Esophagus squamous epithelium (tissue), 5 donors: ENCODE measurements at regions not wholly inside any gene's neighbourhood (a gene's known extent, or its start where the extent isn't known, plus 50 kb on each side); places are given as distances from the start of the nearest gene placed in this dataset.

ENCODE experiments used
- DNase-seq: peaks from one replicate; lab custom pipeline; 2025; lab: John Stamatoyannopoulos, UW
- H3K27ac ChIP-seq, 4 donors: fragments of 200-600 bp; sonication (generic); one replicate each; pipeline ENCODE4 v1.5.1; 2016 to 2019; ENCODE audit warnings: mild to moderate bottlenecking in 1 of 4
- H3K27me3 ChIP-seq, 4 donors: fragments of 200-600 bp; sonication (generic); 1 replicate in 3 of 4; 2 replicates in 1 of 4; pipeline versions ENCODE4 v1.5.1 to v1.6.0; 2017 to 2021; ENCODE audit warnings: antibody characterized with exemption in 1 of 4
- H3K36me3 ChIP-seq, 3 donors: fragments of 200-600 bp; sonication (generic); one replicate each; pipeline ENCODE4 v1.5.1; 2016 to 2019
- H3K4me1 ChIP-seq, 3 donors: fragments of 200-600 bp; sonication (generic); one replicate each; pipeline ENCODE4 v1.5.1; 2017 to 2019
- H3K4me3 ChIP-seq, 4 donors: fragments of 200-600 bp; sonication (generic); 1 replicate in 3 of 4; 2 replicates in 1 of 4; pipeline ENCODE4 v1.5.1; 2016 to 2019; ENCODE audit warnings: mild to moderate bottlenecking in 2 of 4, moderate library complexity in 1 of 4
- H3K9me3 ChIP-seq, 3 donors: fragments of 200-600 bp; sonication (generic); one replicate each; pipeline ENCODE4 v1.5.1; 2016 to 2019
- POLR2A ChIP-seq, 4 donors: fragments of 450-650 bp; IDR thresholded peaks; one replicate each; pipeline ENCODE4 v1.6.1; 2017; ENCODE audit warnings: antibody characterized with exemption in 4 of 4, mild to moderate bottlenecking in 4 of 4, moderate library complexity in 3 of 4
- WGBS, 2 donors: methylation state at CpG; one replicate each; pipeline ENCODE4 v1.1.5; 2018; 5-methylcytosine and 5-hydroxymethylcytosine counted together
- intact Hi-C: fragments of 100-400 bp; cut with DNase I; formaldehyde crosslinking; loops from one replicate; pipeline ENCODE4 v1.15.0; 2022
- TF ChIP-seq, protein P1 (sequence below), 6 experiments: fragments of 450-650 bp in 4 of 6; fragments of 200-600 bp in 2 of 6; sonication (generic) in 2 of 6; IDR thresholded peaks; one replicate each; pipeline ENCODE4 v1.5.1; 2016 to 2019; ENCODE audit warnings: antibody characterized with exemption in 6 of 6, mild to moderate bottlenecking in 4 of 6, moderate library complexity in 4 of 6
- donor health status: DM: yes; HTN: yes; CAD: no.

DNA sequence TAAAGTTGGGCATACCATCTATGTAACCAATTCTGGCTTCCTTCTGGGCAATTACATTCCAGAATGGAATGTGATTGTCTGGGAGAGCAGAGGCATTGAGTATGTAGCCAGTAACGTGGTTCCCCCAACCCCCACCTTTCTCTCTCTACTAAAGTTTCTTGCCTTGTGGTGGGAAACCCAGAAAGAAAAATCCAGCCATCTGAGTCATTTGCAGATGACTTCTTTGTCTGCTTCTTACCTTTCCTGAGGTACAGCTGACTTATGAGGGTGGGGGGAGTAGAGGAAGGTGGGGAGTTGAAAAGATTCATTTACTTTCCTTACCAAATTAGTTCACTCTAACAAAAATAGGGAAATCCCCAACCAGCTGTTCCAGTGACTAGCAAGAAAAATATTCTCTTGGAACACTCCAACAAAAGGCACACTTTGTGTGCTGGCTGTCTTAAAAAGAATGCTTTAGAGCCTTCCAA is 112.1 kb upstream of the FRMD6 start:
- Histone ChIP-seq H3K27me3 (no peaks in the 10 kb centered on the region), H3K27ac (no peak overlapping the region), H3K4me1 (peaks cover 0 to 23% (median 12%) of the 10 kb centered on the region in 3 donors), H3K4me3 (no peak overlapping the region), H3K36me3 (no peaks in the 10 kb centered on the region), H3K9me3 (peaks cover 0 to 4% (median 0%) of the 10 kb centered on the region in 3 donors)
- 33 to 45% methylated on average over 1 of the region's 1 CpG for WGBS, 2 donors
- TF ChIP-seq POLR2A (IDR thresholded peaks at IDR 0.05), result no peak
- TF ChIP-seq, protein P1, sequence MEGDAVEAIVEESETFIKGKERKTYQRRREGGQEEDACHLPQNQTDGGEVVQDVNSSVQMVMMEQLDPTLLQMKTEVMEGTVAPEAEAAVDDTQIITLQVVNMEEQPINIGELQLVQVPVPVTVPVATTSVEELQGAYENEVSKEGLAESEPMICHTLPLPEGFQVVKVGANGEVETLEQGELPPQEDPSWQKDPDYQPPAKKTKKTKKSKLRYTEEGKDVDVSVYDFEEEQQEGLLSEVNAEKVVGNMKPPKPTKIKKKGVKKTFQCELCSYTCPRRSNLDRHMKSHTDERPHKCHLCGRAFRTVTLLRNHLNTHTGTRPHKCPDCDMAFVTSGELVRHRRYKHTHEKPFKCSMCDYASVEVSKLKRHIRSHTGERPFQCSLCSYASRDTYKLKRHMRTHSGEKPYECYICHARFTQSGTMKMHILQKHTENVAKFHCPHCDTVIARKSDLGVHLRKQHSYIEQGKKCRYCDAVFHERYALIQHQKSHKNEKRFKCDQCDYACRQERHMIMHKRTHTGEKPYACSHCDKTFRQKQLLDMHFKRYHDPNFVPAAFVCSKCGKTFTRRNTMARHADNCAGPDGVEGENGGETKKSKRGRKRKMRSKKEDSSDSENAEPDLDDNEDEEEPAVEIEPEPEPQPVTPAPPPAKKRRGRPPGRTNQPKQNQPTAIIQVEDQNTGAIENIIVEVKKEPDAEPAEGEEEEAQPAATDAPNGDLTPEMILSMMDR (IDR thresholded peaks at IDR 0.05), result no peak
- no peak for DNase-seq
- intact Hi-C loops, result no loop called here

DNA sequence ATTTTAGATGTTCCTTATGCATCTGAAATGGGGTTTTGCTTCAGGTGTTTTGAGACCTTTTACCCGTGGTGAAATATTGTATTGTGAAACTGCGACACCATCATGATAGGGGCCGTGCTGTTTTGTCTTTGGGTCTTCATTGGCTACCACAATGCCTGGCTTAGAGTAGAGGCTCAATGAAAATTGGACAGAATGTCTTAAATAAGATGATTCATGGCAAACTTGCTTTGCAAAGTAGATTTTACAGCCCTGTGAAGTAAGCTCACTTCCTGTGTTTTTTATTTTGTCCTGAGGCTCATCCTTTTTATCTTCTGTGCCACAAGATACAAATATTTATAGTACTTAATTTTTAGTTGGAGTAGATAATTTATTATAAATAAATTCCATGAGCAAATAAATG is 111.3 kb upstream of the FRMD6 start:
- peaks cover 0 to 3% (median 0%) of the 10 kb centered on the region in 3 donors for H3K9me3 ChIP-seq
- 78 to 80% methylated on average over 3 of the region's 3 CpGs for WGBS, 2 donors
- intact Hi-C loops, result no loop called here
- no peak for TF ChIP-seq POLR2A (IDR thresholded peaks at IDR 0.05)
- TF ChIP-seq, protein P1 (IDR thresholded peaks at IDR 0.05), result no peak
- no peak overlapping the region for H3K27ac ChIP-seq
- peaks cover 0 to 25% (median 10%) of the 10 kb centered on the region in 3 donors for H3K4me1 ChIP-seq
- no peaks in the 10 kb centered on the region for H3K27me3 ChIP-seq
- no peaks in the 10 kb centered on the region for H3K36me3 ChIP-seq
- no peak for DNase-seq
- no peak overlapping the region for H3K4me3 ChIP-seq

DNA sequence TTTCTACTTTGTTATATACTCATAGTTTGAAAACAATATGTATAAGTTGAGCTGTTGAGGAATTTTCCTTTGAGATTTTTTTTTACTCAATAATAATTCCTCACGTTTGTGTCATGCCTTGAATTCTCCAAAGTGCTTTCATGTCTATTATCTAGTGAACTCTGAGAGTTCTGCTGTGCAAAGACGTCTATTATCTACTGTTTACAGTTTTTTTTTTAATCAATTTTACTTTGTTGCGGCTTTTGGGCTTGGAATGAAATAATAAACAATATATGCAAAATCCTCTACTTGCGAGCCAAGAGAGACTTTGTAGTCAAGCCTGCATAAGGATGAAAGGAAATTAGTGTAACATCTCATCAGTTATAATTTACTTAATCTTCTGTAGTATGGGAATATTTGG is 107.2 kb upstream of the FRMD6 start:
- H3K27ac ChIP-seq, result no peak overlapping the region
- H3K4me1 ChIP-seq, result peaks cover 5 to 53% (median 18%) of the 10 kb centered on the region in 3 donors
- intact Hi-C loops, result no loop called here
- DNase-seq, result no peak
- H3K36me3 ChIP-seq, result no peaks in the 10 kb centered on the region
- WGBS, 2 donors, result 60 to 69% methylated on average over 4 of the region's 4 CpGs
- H3K9me3 ChIP-seq, result no peaks in the 10 kb centered on the region
- TF ChIP-seq, protein P1 (IDR thresholded peaks at IDR 0.05), result no peak
- TF ChIP-seq POLR2A (IDR thresholded peaks at IDR 0.05), result no peak
- no peaks in the 10 kb centered on the region for H3K27me3 ChIP-seq
- H3K4me3 ChIP-seq, result no peak overlapping the region

DNA sequence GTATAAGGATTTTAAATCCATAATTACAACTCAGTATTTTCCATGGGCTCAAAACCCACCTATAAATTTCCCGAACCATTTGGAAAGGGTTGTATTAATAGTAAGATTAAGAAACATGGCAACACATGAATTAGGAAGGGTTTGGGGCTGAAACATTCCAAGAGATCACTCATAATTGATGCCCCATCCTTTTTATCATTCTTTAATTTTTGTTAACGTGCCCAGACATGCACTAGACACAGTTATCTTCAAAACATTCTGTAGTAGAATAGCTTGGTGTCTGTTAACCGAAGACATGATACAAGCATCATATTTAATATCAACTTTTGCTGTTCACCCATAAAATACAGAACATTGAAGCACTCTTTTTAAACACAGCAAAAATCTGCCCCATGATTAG is 106.8 kb upstream of the FRMD6 start:
- 49 to 52% methylated on average over 3 of the region's 3 CpGs for WGBS, 2 donors
- no peak for TF ChIP-seq POLR2A (IDR thresholded peaks at IDR 0.05)
- TF ChIP-seq, protein P1 (IDR thresholded peaks at IDR 0.05), result no peak
- intact Hi-C loops, result no loop called here
- DNase-seq, result no peak
- H3K4me3 ChIP-seq, result no peak overlapping the region
- no peaks in the 10 kb centered on the region for H3K36me3 ChIP-seq
- no peaks in the 10 kb centered on the region for H3K9me3 ChIP-seq
- H3K27me3 ChIP-seq, result no peaks in the 10 kb centered on the region
- peaks cover 5 to 49% (median 14%) of the 10 kb centered on the region in 3 donors for H3K4me1 ChIP-seq
- H3K27ac ChIP-seq, result peak overlapping the region in 2 of 4 donors; percentile 13 to 26

DNA sequence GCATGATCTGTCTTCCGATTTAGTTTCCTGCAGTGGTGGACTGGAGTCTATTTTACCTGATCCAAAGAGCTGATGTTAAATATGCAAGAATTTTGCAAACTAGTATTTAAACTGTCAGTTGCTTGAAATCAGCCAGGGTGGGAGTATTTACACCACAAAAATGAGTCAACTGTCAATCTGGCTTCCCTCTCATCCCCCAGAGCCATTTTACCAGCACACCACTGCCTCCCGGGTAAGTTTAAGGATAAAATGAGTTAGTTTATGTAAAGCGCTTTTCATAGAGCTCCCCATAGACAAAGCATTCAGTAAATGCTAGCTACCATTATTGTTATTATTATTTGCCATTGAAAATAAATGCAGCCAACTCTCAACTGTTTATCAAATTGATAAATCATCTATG is 106.3 kb upstream of the FRMD6 start:
- no peak for DNase-seq
- WGBS, 2 donors, result 64 to 70% methylated on average over 3 of the region's 3 CpGs
- no peaks in the 10 kb centered on the region for H3K27me3 ChIP-seq
- H3K4me3 ChIP-seq, result no peak overlapping the region
- H3K27ac ChIP-seq, result peak overlapping the region in 2 of 4 donors; percentile 13 to 26
- no peak for TF ChIP-seq POLR2A (IDR thresholded peaks at IDR 0.05)
- TF ChIP-seq, protein P1 (IDR thresholded peaks at IDR 0.05), result no peak
- H3K36me3 ChIP-seq, result no peaks in the 10 kb centered on the region
- H3K4me1 ChIP-seq, result peaks cover 5 to 44% (median 9%) of the 10 kb centered on the region in 3 donors
- no peaks in the 10 kb centered on the region for H3K9me3 ChIP-seq
- intact Hi-C loops, result no loop called here
